Thyroid gland (tissue), 4 donors: ENCODE measurements at regions not wholly inside any gene's neighbourhood (a gene's known extent, or its start where the extent isn't known, plus 50 kb on each side); places are given as distances from the start of the nearest gene placed in this dataset.

Source experiments
- POLR2A ChIP-seq, 2 donors: fragments of 450-650 bp; IDR thresholded peaks; one replicate each; pipeline ENCODE4 v1.6.1; 2017; ENCODE audit warnings: antibody characterized with exemption in 2 of 2, mild to moderate bottlenecking in 2 of 2, moderate library complexity in 1 of 2
- TF ChIP-seq, protein P1 (sequence below), 6 experiments: fragments of 200-600 bp in 3 of 6; fragments of 450-650 bp in 3 of 6; sonication (generic) in 3 of 6; IDR thresholded peaks; one replicate each; pipeline ENCODE4 v1.5.1; 2016 to 2019; ENCODE audit warnings: antibody characterized with exemption in 6 of 6, mild to moderate bottlenecking in 2 of 6, inconsistent platforms in 1 of 6, moderate library complexity in 1 of 6

DNA sequence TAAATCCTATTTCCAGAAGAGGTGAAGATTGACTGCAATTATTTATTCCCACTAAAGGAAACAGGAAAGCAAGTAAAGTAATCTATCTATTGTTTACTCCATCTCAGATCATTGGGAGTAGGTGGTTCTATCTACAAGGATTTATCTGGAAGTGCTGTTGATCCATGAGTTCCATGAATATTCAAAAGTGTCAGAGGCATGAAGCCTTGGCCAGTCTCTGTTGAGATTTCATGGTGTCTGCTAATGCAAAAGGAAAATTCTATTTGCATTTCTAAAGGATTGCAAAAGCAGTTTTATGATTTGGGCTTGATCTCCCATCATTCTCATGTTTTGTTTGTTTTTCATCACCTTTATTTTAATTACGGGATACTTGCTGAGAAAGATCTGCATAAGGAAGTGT lies 102.4 kb upstream of the ST6GAL2 start:
- TF ChIP-seq POLR2A (IDR thresholded peaks at IDR 0.05) = no peak
- TF ChIP-seq, protein P1, sequence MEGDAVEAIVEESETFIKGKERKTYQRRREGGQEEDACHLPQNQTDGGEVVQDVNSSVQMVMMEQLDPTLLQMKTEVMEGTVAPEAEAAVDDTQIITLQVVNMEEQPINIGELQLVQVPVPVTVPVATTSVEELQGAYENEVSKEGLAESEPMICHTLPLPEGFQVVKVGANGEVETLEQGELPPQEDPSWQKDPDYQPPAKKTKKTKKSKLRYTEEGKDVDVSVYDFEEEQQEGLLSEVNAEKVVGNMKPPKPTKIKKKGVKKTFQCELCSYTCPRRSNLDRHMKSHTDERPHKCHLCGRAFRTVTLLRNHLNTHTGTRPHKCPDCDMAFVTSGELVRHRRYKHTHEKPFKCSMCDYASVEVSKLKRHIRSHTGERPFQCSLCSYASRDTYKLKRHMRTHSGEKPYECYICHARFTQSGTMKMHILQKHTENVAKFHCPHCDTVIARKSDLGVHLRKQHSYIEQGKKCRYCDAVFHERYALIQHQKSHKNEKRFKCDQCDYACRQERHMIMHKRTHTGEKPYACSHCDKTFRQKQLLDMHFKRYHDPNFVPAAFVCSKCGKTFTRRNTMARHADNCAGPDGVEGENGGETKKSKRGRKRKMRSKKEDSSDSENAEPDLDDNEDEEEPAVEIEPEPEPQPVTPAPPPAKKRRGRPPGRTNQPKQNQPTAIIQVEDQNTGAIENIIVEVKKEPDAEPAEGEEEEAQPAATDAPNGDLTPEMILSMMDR (IDR thresholded peaks at IDR 0.05) = no peak
